Mucosa of rectum (tissue), 2 donors: ENCODE measurements at regions not wholly inside any gene's neighbourhood (a gene's known extent, or its start where the extent isn't known, plus 50 kb on each side); places are given as distances from the start of the nearest gene placed in this dataset.

Source experiments
- H3K27ac ChIP-seq, 2 donors: one replicate each; pipeline ENCODE4 v1.7.0; 2013; ENCODE audit warnings: inconsistent platforms in 2 of 2, low read depth in 2 of 2, low read length in 2 of 2
- H3K27me3 ChIP-seq, 2 donors: one replicate each; pipeline ENCODE4 v1.7.0; 2013; ENCODE audit warnings: low read length in 2 of 2; ENCODE audit not compliant: control insufficient read depth in 2 of 2, insufficient read depth in 2 of 2
- H3K36me3 ChIP-seq, 2 donors: one replicate each; pipeline ENCODE4 v1.7.0; 2013; ENCODE audit warnings: low read length in 2 of 2; ENCODE audit not compliant: control insufficient read depth in 2 of 2, insufficient read depth in 2 of 2
- H3K4me1 ChIP-seq, 2 donors: one replicate each; pipeline ENCODE4 v1.7.0; 2013; ENCODE audit warnings: low read length in 2 of 2, mild to moderate bottlenecking in 1 of 2; ENCODE audit not compliant: control insufficient read depth in 2 of 2, insufficient read depth in 2 of 2
- H3K4me3 ChIP-seq, 2 donors: one replicate each; pipeline ENCODE4 v1.7.0; 2013; ENCODE audit warnings: low read length in 2 of 2
- H3K9ac ChIP-seq, 2 donors: one replicate each; pipeline ENCODE4 v1.7.0; 2013; ENCODE audit warnings: low read length in 2 of 2, low read depth in 1 of 2, mild to moderate bottlenecking in 1 of 2
- H3K9me3 ChIP-seq, 2 donors: one replicate each; pipeline ENCODE4 v1.7.0; 2013; ENCODE audit warnings: low read length in 2 of 2; ENCODE audit not compliant: control insufficient read depth in 2 of 2
- donor health status: healthy.
- donor health status: Normal muscosa, but diverticular disease.

DNA sequence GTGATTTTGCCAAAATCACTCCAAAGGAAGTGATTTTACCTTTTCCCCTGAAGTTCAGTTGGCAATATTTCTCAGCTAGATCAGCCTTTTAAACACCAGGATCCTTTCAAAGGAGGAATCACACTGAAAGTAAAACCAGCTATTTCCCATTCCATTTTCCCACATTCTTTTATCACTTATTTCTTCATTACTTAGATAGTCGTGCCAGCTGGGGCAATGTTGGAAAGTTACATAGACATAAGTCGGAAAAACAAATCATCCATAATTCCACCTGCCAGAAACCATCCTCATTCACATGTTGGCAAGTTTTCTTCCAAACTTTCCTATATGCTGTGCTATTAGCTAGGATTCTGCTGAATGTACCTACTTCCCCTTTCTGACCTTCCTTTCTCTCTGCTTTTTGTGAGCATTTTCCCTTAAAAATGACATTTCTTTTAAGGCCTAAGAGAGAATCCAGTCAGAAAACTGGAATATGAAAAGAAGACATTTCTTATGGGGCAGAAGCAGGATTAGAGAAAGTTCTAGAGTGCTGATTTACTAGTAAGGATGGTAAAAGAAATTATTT is 170.0 kb upstream of the STK17B start:
- H3K27me3 ChIP-seq: no peaks in the 10 kb centered on the region
- no peaks in the 10 kb centered on the region for H3K36me3 ChIP-seq
- no peaks in the 10 kb centered on the region for H3K9me3 ChIP-seq
- H3K4me3 ChIP-seq: no peak overlapping the region
- H3K27ac ChIP-seq: no peak overlapping the region
- no peak overlapping the region for H3K9ac ChIP-seq
- no peaks in the 10 kb centered on the region for H3K4me1 ChIP-seq

DNA sequence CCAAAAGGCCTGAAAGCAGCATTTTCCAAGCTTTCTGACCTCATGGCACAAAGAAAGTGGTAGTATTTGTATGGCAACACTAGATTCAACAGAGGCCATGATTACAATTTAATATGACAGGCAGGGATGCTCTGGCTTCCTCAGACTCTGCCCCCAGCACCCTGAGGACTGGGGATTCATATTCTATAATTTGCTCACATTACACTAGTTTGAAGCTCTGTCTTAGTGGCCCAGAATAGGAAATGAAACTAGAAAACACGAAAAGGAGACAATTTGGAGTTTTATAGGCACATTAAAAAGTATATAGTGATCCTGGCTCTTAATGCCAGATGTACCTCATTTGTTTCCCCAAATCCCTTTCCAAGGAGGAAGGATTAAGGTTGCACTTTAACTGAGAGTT is 173.0 kb upstream of the STK17B start:
- H3K27ac ChIP-seq: no peak overlapping the region

DNA sequence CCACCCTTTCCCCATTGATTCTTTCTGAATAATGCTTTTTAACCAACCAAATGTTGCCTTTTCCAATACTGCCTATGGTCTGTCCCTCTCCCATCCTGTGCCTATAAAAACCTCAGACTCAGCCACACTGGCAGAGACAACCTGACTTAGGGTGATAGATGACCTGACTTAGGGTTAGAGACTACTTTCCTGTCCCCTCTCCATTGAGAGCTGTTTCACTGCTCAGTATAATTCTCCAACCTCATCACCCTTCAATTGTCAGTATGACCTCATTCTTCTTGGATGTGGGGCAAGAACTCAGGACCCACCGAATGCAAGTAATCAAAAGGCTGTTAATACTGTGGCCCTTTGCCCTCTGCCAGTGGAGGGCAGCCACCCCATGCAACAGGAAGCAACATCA is 182.3 kb upstream of the STK17B start:
- no peaks in the 10 kb centered on the region for H3K4me1 ChIP-seq
- no peak overlapping the region for H3K4me3 ChIP-seq
- no peak overlapping the region for H3K9ac ChIP-seq
- no peaks in the 10 kb centered on the region for H3K36me3 ChIP-seq
- H3K27ac ChIP-seq: no peak overlapping the region
- H3K27me3 ChIP-seq: no peaks in the 10 kb centered on the region
- no peaks in the 10 kb centered on the region for H3K9me3 ChIP-seq

More for the DNA sequence above, 173.0 kb upstream of the STK17B start:
- H3K27me3 ChIP-seq: no peaks in the 10 kb centered on the region
- H3K4me1 ChIP-seq: no peaks in the 10 kb centered on the region
- no peaks in the 10 kb centered on the region for H3K9me3 ChIP-seq
- no peaks in the 10 kb centered on the region for H3K36me3 ChIP-seq
- H3K9ac ChIP-seq: no peak overlapping the region
- H3K4me3 ChIP-seq: no peak overlapping the region

DNA sequence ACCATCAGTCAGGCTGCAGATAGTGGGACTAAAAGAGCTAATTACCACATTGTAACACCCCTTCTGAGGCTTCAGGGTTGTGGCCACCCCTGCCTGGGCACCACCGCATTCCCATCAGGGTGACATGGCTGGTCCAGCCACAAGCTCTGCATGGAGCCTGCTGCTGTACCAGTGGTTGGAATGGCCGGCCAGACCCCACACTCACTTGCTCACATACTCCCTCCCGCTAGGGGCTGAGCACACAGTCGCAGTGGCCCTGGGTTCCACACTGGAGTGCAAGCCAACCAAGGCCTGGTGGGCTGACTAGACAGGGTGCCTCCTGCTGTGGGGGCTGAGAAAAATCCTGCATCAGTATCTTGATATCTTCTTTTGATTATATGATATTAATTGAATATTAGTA is 182.8 kb upstream of the STK17B start:
- Histone ChIP-seq H3K4me1 (no peaks in the 10 kb centered on the region), H3K9ac (no peak overlapping the region), H3K27ac (no peak overlapping the region), H3K36me3 (no peaks in the 10 kb centered on the region), H3K4me3 (no peak overlapping the region), H3K27me3 (no peaks in the 10 kb centered on the region), H3K9me3 (no peaks in the 10 kb centered on the region)

DNA sequence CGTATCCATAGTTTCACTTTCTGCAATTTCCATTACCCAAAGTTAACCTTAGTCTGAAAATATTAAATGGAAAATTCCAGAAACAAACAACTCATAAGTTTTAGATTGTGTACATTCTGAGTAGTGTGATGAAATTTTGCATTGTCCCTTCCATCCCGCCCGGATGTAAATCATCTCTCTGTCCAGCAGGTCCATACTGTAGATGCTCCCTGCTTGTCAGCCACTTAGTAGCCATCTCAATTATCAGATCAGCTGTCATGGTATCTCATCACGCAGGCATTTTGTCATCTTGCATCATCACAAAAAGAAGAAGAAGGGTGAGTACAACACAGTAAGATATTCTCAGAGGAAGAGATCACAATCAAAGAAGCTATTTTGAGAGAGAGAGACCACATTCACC is 185.0 kb upstream of the STK17B start:
- Histone ChIP-seq H3K4me3 (no peak overlapping the region), H3K27ac (no peak overlapping the region), H3K9me3 (no peaks in the 10 kb centered on the region), H3K36me3 (no peaks in the 10 kb centered on the region), H3K27me3 (no peaks in the 10 kb centered on the region), H3K4me1 (no peaks in the 10 kb centered on the region), H3K9ac (no peak overlapping the region)

DNA sequence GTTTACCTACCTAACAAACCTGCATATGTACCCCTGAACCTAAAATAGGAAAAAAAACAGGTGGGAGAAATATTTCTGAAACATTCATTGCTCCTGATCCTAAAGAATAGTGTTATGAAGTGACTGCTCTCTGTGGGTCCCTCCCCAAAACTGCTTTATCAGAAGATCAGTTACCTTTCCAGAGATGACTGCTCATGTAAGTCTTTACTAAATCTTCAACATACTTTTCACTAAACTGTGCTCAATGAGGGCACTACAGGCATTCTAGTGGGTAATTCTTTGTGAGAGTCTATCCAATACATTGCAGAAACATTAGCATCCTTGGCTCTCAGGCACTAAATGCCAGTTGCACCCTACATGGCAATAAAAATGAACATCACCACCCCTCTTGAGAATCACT is 189.3 kb upstream of the STK17B start:
- Histone ChIP-seq H3K27me3 (no peaks in the 10 kb centered on the region), H3K9ac (no peak overlapping the region), H3K27ac (no peak overlapping the region), H3K9me3 (no peaks in the 10 kb centered on the region), H3K4me1 (no peaks in the 10 kb centered on the region), H3K36me3 (no peaks in the 10 kb centered on the region), H3K4me3 (no peak overlapping the region)

DNA sequence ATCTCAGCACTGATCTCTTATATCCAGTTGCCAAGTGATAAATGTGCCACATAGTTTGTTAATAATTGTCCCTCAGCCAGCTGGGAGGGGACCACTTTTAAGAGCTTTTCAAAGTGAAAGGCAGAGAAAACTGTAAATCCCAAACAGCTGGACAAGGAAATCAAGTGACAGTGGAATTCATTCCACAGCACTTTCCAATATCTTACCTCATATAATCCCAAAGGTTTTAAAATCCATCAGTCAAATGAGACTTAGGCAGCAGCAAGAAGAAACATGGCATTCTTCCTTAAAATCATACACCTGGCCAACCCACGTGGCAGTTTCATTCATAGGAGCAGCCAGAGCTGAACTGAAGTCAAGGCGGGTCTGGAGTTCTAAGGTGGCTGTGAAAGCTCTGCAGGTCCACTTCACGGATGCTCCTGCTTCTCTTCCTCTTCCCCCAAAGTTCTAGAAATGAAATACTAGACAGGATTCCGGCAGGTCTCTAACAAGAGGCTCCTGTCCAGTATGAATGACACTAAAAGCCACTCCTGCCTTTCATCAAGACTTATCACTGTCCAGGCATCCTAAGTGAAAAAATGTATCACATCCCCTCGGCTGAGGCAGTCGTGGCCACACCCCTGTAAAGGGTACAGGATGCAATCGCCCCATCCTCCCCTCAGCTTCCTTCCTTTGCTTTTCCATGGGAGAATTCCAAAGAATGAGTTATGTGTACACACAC is 190.4 kb upstream of the STK17B start:
- Histone ChIP-seq H3K4me1 (no peaks in the 10 kb centered on the region), H3K9me3 (no peaks in the 10 kb centered on the region), H3K36me3 (no peaks in the 10 kb centered on the region), H3K4me3 (no peak overlapping the region), H3K27me3 (no peaks in the 10 kb centered on the region), H3K9ac (no peak overlapping the region), H3K27ac (no peak overlapping the region)

DNA sequence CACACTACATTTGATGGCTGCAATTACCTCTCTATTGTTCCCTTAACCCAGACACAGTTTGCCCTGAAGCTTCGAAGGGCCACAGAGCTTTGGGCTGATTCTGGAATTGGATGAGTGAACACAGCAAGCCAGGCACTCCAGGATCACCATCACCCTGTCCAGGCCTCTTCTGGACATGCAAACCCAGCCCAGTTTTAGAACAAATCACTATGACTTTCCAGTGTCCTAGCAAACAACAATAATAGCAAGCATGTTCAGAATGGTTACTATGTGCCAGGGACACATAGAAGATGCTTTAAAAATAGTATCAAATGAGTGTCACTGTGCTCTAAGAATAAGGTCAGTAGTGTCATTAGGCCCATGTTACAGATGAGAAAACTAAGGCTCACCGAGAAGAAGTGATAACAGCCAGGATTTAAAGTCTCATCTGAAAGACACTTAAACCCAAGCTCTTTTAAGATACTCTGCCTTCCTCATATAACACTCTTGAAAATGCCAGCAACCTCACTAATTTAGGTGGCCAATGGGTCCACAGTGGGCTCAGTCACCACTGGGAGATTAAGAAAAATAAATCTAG is 191.7 kb upstream of the STK17B start:
- Histone ChIP-seq H3K27ac (no peak overlapping the region), H3K9ac (no peak overlapping the region)

DNA sequence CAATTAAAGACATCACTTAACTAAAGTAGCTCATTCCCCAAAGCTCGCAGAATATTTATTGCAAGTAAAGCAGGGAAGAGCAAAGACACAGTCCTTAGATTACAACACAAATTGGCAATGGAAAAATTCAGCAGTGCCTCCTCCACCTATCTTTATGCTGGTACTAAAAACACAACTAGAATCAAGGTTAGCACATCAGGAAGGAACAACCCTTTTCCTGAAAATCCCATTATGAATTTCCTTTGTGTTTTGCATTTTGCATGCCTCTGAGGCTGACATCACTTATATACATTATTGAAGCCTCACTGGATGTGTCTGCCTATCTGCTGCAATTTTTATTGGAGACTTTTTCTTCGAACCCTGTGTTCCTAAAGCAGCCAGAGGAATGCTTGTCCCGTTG is 193.8 kb upstream of the STK17B start:
- Histone ChIP-seq H3K9me3 (no peaks in the 10 kb centered on the region), H3K27me3 (no peaks in the 10 kb centered on the region), H3K36me3 (no peaks in the 10 kb centered on the region), H3K9ac (no peak overlapping the region), H3K27ac (no peak overlapping the region), H3K4me3 (no peak overlapping the region), H3K4me1 (no peaks in the 10 kb centered on the region)

More for the DNA sequence above, 191.7 kb upstream of the STK17B start:
- Histone ChIP-seq H3K4me1 (no peaks in the 10 kb centered on the region), H3K27me3 (no peaks in the 10 kb centered on the region), H3K9me3 (no peaks in the 10 kb centered on the region), H3K4me3 (no peak overlapping the region), H3K36me3 (no peaks in the 10 kb centered on the region)

DNA sequence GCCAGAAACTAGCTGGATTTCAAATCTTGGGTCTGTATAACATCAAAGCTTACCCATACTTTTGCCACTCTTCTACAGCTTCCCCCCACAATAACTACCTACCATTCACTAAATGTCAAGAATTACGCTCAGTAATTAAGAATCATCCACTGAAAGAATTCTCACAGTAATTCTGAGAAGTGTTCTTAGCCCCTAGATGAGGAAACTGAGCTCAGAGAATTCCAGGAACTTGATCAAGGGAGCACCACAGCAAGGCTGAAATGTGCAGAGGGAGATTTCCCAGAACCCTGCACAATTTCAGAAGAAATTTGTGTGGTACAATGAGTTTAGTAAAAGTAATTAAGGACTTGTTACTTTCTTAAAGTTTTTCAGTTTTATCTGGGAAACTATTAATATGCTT is 194.5 kb upstream of the STK17B start:
- Histone ChIP-seq H3K27ac (no peak overlapping the region), H3K9ac (no peak overlapping the region), H3K4me3 (no peak overlapping the region), H3K27me3 (no peaks in the 10 kb centered on the region), H3K9me3 (no peaks in the 10 kb centered on the region), H3K4me1 (no peaks in the 10 kb centered on the region), H3K36me3 (no peaks in the 10 kb centered on the region)
